Stomach (tissue), 8 donors: ENCODE measurements at regions not wholly inside any gene's neighbourhood (a gene's known extent, or its start where the extent isn't known, plus 50 kb on each side); places are given as distances from the start of the nearest gene placed in this dataset.

Experiments
- DNase-seq, 2 donors: peaks; one replicate each; pipeline versions ENCODE4 v3.0.0 to v3.0.0-alpha.2; 2013 to 2019
- H3K27ac ChIP-seq, 5 donors: fragments of 200-600 bp in 4 of 5; sonication (generic) in 4 of 5; one replicate each; pipeline ENCODE4 v1.5.1; 2013 to 2019; ENCODE audit warnings: mild to moderate bottlenecking in 1 of 5, moderate library complexity in 1 of 5
- H3K27me3 ChIP-seq, 3 donors: fragments of 200-600 bp; sonication (generic); one replicate each; pipeline ENCODE4 v1.5.1; 2017 to 2019; ENCODE audit warnings: mixed run types in 1 of 3
- H3K36me3 ChIP-seq, 4 donors: fragments of 200-600 bp; sonication (generic); 1 replicate in 3 of 4; 2 replicates in 1 of 4; pipeline ENCODE4 v1.5.1; 2016 to 2019
- H3K4me1 ChIP-seq, 4 donors: fragments of 200-600 bp; sonication (generic); one replicate each; pipeline ENCODE4 v1.5.1; 2016 to 2019
- H3K4me3 ChIP-seq, 4 donors: fragments of 200-600 bp; sonication (generic) in 3 of 4; one replicate each; pipeline ENCODE4 v1.5.1; 2016 to 2019; ENCODE audit warnings: mild to moderate bottlenecking in 1 of 4
- H3K9me3 ChIP-seq, 4 donors: fragments of 200-600 bp; sonication (generic); one replicate each; pipeline ENCODE4 v1.5.1; 2016 to 2019
- EP300 ChIP-seq: sonication (generic); formaldehyde crosslinking; IDR thresholded peaks from one replicate; pipeline ENCODE4 v1.6.1; 2017; ENCODE audit warnings: antibody characterized with exemption
- POLR2A ChIP-seq, 4 donors: fragments of 450-650 bp; IDR thresholded peaks; one replicate each; pipeline ENCODE4 v1.6.1; 2016; ENCODE audit warnings: antibody characterized with exemption in 4 of 4, control low read depth in 2 of 4, mild to moderate bottlenecking in 1 of 4, moderate library complexity in 1 of 4
- POLR2AphosphoS5 ChIP-seq, 3 donors: sonication (generic); formaldehyde crosslinking; IDR thresholded peaks; one replicate each; pipeline ENCODE4 v1.6.1; 2016; ENCODE audit warnings: antibody characterized with exemption in 3 of 3
- WGBS, 5 donors: extraction: QIAGEN DNeasy Blood & Tissue Kit in 3 of 5; methylation state at CpG; one replicate each; pipeline versions ENCODE4 v1.1.5 to v1.1.7; 2013 to 2018; 5-methylcytosine and 5-hydroxymethylcytosine counted together
- intact Hi-C: fragments of 100-400 bp; cut with DNase I; formaldehyde crosslinking; loops from one replicate; pipeline ENCODE4 v1.15.1; 2023; ENCODE audit warnings: low total_unique reads
- TF ChIP-seq, protein P1 (sequence below), 7 experiments: fragments of 450-650 bp in 4 of 7; fragments of 200-600 bp in 3 of 7; sonication (generic) in 3 of 7; IDR thresholded peaks; one replicate each; pipeline ENCODE4 v1.5.1; 2016 to 2019; ENCODE audit warnings: antibody characterized with exemption in 7 of 7, control low read depth in 2 of 7, mild to moderate bottlenecking in 1 of 7
- donor health status: healthy with polysubstance abuse.
- donor health status: Bipolar disorder and iron deficiency.
- donor health status: healthy.

DNA sequence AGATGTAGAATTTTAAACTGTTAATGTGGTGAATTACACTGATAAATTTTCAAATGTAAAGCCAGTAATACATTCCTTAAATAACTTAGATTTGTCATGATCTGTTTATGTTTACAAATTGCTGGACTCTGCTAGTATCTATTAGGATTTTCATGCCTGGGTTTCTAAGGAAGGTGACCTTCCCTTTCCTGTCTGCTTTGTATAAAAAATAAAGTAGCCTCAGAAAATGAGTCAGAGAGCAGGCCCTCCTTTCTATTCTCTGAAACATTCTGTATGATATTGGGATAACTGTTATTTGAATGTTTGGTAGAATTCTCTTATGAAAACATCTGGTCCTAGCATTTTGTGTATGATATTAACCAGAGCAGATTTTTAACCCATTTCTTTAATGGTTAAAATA, 255.3 kb downstream of the SYK start:
- Histone ChIP-seq H3K4me1 (peaks cover 6 to 21% (median 15%) of the 10 kb centered on the region in 4 donors), H3K9me3 (no peaks in the 10 kb centered on the region), H3K36me3 (no peaks in the 10 kb centered on the region), H3K27ac (no peak overlapping the region), H3K4me3 (no peak overlapping the region), H3K27me3 (no peaks in the 10 kb centered on the region)
- no peak for DNase-seq
- TF ChIP-seq POLR2AphosphoS5 (IDR thresholded peaks at IDR 0.05) (no peak), EP300 (no peak), POLR2A (IDR thresholded peaks at IDR 0.05) (no peak)
- TF ChIP-seq, protein P1, sequence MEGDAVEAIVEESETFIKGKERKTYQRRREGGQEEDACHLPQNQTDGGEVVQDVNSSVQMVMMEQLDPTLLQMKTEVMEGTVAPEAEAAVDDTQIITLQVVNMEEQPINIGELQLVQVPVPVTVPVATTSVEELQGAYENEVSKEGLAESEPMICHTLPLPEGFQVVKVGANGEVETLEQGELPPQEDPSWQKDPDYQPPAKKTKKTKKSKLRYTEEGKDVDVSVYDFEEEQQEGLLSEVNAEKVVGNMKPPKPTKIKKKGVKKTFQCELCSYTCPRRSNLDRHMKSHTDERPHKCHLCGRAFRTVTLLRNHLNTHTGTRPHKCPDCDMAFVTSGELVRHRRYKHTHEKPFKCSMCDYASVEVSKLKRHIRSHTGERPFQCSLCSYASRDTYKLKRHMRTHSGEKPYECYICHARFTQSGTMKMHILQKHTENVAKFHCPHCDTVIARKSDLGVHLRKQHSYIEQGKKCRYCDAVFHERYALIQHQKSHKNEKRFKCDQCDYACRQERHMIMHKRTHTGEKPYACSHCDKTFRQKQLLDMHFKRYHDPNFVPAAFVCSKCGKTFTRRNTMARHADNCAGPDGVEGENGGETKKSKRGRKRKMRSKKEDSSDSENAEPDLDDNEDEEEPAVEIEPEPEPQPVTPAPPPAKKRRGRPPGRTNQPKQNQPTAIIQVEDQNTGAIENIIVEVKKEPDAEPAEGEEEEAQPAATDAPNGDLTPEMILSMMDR (IDR thresholded peaks at IDR 0.05) = no peak
- intact Hi-C loops = no loop called here

DNA sequence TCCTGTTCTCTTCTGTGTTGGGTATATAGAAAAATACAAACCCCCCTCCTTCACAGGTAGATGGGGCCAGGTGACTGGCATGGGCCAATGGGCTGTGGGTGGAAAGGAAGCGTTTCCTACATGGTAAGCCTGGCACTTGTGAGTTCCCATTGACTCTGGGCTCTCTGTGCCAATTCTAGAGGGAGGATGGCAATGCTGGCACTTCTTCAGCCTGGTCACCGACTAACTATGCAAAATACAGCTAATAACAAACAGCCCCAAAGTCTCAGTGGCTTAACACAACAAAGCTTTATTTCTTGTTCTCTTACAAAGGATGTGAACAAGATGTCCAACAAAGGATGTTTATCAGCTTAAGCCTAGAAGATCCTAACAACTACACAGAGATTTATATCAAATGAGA, 258.1 kb downstream of the SYK start:
- H3K36me3 ChIP-seq = no peaks in the 10 kb centered on the region
- no peak for DNase-seq
- peaks cover 6 to 21% (median 15%) of the 10 kb centered on the region in 4 donors for H3K4me1 ChIP-seq
- TF ChIP-seq POLR2AphosphoS5 (IDR thresholded peaks at IDR 0.05) (no peak), POLR2A (IDR thresholded peaks at IDR 0.05) (no peak), EP300 (no peak)
- TF ChIP-seq, protein P1 (IDR thresholded peaks at IDR 0.05) = no peak
- H3K27ac ChIP-seq = peak overlapping the region in 2 of 5 donors; percentile 32 to 80
- H3K9me3 ChIP-seq = no peaks in the 10 kb centered on the region
- H3K4me3 ChIP-seq = no peak overlapping the region
- H3K27me3 ChIP-seq = no peaks in the 10 kb centered on the region
- intact Hi-C loops = no loop called here
- 62 to 84% (median 77%) methylated on average over 2 of the region's 2 CpGs for WGBS, 5 donors

DNA sequence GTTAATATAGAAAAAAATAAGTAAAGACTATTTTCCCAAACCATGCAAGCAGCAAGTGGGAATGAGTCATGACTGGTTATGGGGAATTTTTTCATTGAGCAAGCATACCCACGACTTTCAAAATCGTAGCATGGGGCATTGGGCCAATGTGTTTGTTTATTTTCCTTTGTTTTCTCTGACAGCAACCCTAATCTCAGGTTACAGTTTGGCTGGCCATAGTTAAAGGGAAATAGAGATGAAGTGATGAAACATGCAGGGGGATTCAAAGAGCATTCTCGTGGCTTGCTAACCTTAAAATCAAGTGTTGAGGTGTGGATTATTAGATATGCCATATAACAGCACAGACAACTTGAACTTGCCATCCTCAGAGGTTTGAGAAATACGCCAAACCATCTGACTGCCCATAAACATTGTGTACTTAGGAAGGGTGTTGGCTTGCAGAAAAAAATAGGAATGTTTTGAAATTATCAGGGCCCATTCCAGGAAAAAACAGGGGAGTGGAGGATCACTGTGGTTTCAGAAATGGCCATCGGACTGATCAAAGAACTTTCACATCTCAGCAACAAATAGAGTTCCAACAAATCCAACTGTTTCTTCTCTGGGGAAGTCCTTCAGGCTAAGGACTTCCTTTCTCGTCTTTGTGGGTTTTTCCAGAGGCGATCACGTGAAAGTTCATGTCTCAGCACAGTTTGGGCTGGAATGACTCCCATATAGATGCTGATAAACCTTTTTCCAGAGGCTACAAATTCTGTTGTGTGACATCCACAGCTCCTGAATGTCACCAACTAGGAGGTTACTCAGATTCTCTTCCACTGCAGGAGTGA, 259.1 kb downstream of the SYK start:
- Histone ChIP-seq H3K9me3 (no peaks in the 10 kb centered on the region), H3K4me1 (peaks cover 6 to 21% (median 15%) of the 10 kb centered on the region in 4 donors), H3K27me3 (no peaks in the 10 kb centered on the region), H3K4me3 (peak overlapping the region in 1 of 4 donors; percentile 10), H3K36me3 (no peaks in the 10 kb centered on the region), H3K27ac (peak overlapping the region in 4 of 5 donors; percentile 20 to 80 (median 60))
- TF ChIP-seq POLR2A (IDR thresholded peaks at IDR 0.05) = no peak
- peak in 2 of 3 donors; percentile 58 to 63 for TF ChIP-seq POLR2AphosphoS5 (IDR thresholded peaks at IDR 0.05)
- TF ChIP-seq, protein P1 (IDR thresholded peaks at IDR 0.05) = no peak
- no peak for TF ChIP-seq EP300
- DNase-seq = peak; percentile 55 to 65
- intact Hi-C loops = no loop called here
- 16 to 28% (median 17%) methylated on average over 8 of the region's 8 CpGs for WGBS, 5 donors

DNA sequence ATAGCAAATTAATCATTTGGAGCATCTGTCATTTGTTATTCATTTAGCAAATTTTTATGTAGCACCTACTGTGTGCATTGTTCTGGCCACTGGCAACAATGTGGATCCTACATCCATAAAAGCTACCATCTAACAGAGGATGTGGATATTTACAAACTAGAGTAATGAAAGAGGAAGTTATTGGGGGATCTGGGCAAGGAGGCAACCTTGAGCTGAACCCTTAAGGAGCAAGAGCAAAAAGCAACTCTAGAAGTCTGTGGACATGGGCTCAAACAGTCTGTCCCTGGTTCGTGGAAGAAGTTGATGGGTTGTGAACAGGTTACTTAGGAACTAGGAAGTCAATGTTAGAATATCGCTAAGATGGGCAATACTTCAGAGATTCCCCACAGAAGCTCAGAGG, 259.9 kb downstream of the SYK start:
- TF ChIP-seq EP300 (no peak), POLR2A (IDR thresholded peaks at IDR 0.05) (no peak), POLR2AphosphoS5 (IDR thresholded peaks at IDR 0.05) (no peak)
- TF ChIP-seq, protein P1 (IDR thresholded peaks at IDR 0.05) = no peak
- 70 to 88% (median 79%) methylated on average over 2 of the region's 2 CpGs for WGBS, 5 donors
- no peak for DNase-seq
- Histone ChIP-seq H3K9me3 (no peaks in the 10 kb centered on the region), H3K36me3 (no peaks in the 10 kb centered on the region), H3K27me3 (no peaks in the 10 kb centered on the region), H3K4me3 (no peak overlapping the region), H3K27ac (peak overlapping the region in 2 of 5 donors; percentile 58 to 80), H3K4me1 (peaks cover 6 to 21% (median 15%) of the 10 kb centered on the region in 4 donors)
- intact Hi-C loops = no loop called here
